SK-N-SH (cell line): ENCODE measurements at regions not wholly inside any gene's neighbourhood (a gene's known extent, or its start where the extent isn't known, plus 50 kb on each side); places are given as distances from the start of the nearest gene placed in this dataset.

ENCODE experiments used
- CTCF ChIA-PET: fragments of 300-600, 350-600 bp; formaldehyde crosslinking; extraction: SDS; loops from one replicate; lab custom pipeline; 2021; lab: Yijun Ruan, JAX
- POLR2A ChIA-PET: fragments of 350-600 bp; sonication (Branson Sonifier 250); formaldehyde crosslinking; extraction: SDS; loops from one replicate; lab custom pipeline; 2020; ENCODE audit warnings: antibody characterized with exemption, inconsistent platforms; lab: Yijun Ruan, JAX
- DNase-seq: peaks from one replicate; pipeline ENCODE4 v3.0.0; 2012
- H2AFZ ChIP-seq: fragments of 200-600 bp; sonication (generic); 2 replicates; pipeline ENCODE4 v1.8.1; 2016; ENCODE audit warnings: antibody characterized with exemption, mild to moderate bottlenecking, low read depth
- H3F3A ChIP-seq: fragments of 200-600 bp; sonication (generic); replicated peaks from 2 replicates; pipeline ENCODE3; 2016; ENCODE audit warnings: antibody characterized with exemption, mild to moderate bottlenecking; ENCODE audit not compliant: insufficient read depth
- H3K27ac ChIP-seq, 2 experiments: fragments of 200-500 bp in 1 of 2; fragments of 200-600 bp in 1 of 2; sonication (Bioruptor generic) in 1 of 2; sonication (generic), shearing (Covaris generic) in 1 of 2; 2 replicates each; pipeline versions ENCODE4 v1.5.1 to v1.6.1; 2014 to 2016; ENCODE audit warnings: low read depth in 2 of 2, inconsistent platforms in 1 of 2, low read length in 1 of 2, mild to moderate bottlenecking in 1 of 2, mixed read lengths in 1 of 2
- H3K27me3 ChIP-seq: fragments of 200-600 bp; sonication (generic), shearing (Covaris generic); 2 replicates; pipeline ENCODE4 v1.6.1; 2016; ENCODE audit warnings: mixed run types; ENCODE audit not compliant: insufficient read depth
- H3K36me3 ChIP-seq, 2 experiments: fragments of 200-500 bp in 1 of 2; fragments of 200-600 bp in 1 of 2; sonication (Bioruptor generic) in 1 of 2; sonication (generic) in 1 of 2; replicated peaks in 1 of 2; 2 replicates each; pipeline versions ENCODE3 to v1.5.1; 2014 to 2016; ENCODE audit warnings: low read length in 1 of 2, mild to moderate bottlenecking in 1 of 2; ENCODE audit not compliant: insufficient read depth in 2 of 2, control insufficient read depth in 1 of 2
- H3K4me1 ChIP-seq, 2 experiments: fragments of 200-500 bp in 1 of 2; fragments of 200-600 bp in 1 of 2; sonication (Bioruptor generic) in 1 of 2; sonication (generic), shearing (Covaris generic) in 1 of 2; 2 replicates each; pipeline versions ENCODE4 v1.5.1 to v1.6.1; 2014 to 2016; ENCODE audit warnings: low read depth in 1 of 2, low read length in 1 of 2, mixed run types in 1 of 2; ENCODE audit not compliant: insufficient read depth in 2 of 2, control insufficient read depth in 1 of 2
- H3K4me2 ChIP-seq: fragments of 200-600 bp; sonication (generic), shearing (Covaris generic); 2 replicates; pipeline ENCODE4 v1.6.1; 2017; ENCODE audit warnings: mixed run types
- H3K4me3 ChIP-seq, 2 experiments: fragments of 200-500 bp in 1 of 2; fragments of 200-600 bp in 1 of 2; sonication (Bioruptor generic) in 1 of 2; sonication (generic), shearing (Covaris generic) in 1 of 2; 2 replicates each; pipeline versions ENCODE4 v1.5.1 to v1.8.1; 2014 to 2016; ENCODE audit warnings: low read depth in 2 of 2, inconsistent platforms in 1 of 2, low read length in 1 of 2, mild to moderate bottlenecking in 1 of 2, mixed read lengths in 1 of 2, moderate library complexity in 1 of 2
- H3K79me2 ChIP-seq: fragments of 200-600 bp; sonication (generic); 2 replicates; pipeline ENCODE4 v1.8.1; 2017; ENCODE audit warnings: mild to moderate bottlenecking; ENCODE audit not compliant: insufficient read depth
- H3K9ac ChIP-seq: fragments of 200-600 bp; sonication (generic); 2 replicates; pipeline ENCODE4 v1.6.1; 2017; ENCODE audit warnings: mixed run types
- H3K9me2 ChIP-seq: fragments of 200-600 bp; sonication (generic); 2 replicates; pipeline ENCODE4 v1.6.1; 2017; ENCODE audit warnings: mixed run types
- H3K9me3 ChIP-seq: fragments of 200-600 bp; sonication (generic); 2 replicates; pipeline ENCODE4 v1.6.1; 2017; ENCODE audit warnings: mixed run types, mild to moderate bottlenecking, moderate library complexity
- H4K20me1 ChIP-seq: fragments of 200-600 bp; sonication (generic); 2 replicates; pipeline ENCODE4 v1.6.1; 2017; ENCODE audit warnings: mild to moderate bottlenecking, mixed run types; ENCODE audit not compliant: insufficient read depth
- ELF1 ChIP-seq: IDR thresholded peaks from 2 replicates; pipeline ENCODE4 v1.4.0; 2012
- EP300 ChIP-seq, 2 experiments: IDR thresholded peaks; 2 replicates each; pipeline versions ENCODE4 v1.4.0 to v1.6.1; 2012; ENCODE audit warnings: borderline replicate concordance in 1 of 2, low read depth in 1 of 2, low read length in 1 of 2
- FOSL2 ChIP-seq: IDR thresholded peaks from 2 replicates; pipeline ENCODE4 v1.4.0; 2012; ENCODE audit warnings: low read depth, mild to moderate bottlenecking, moderate library complexity, borderline replicate concordance
- FOXJ3 ChIP-seq: sonication (generic); formaldehyde crosslinking; IDR thresholded peaks from 2 replicates; pipeline ENCODE4 v1.5.1; 2020; ENCODE audit warnings: mild to moderate bottlenecking, missing genetic modification reagents
- FOXM1 ChIP-seq: IDR thresholded peaks from 2 replicates; pipeline ENCODE4 v1.4.0; 2012; ENCODE audit warnings: low read depth, mild to moderate bottlenecking
- GABPA ChIP-seq: IDR thresholded peaks from 2 replicates; pipeline ENCODE4 v1.4.0; 2012; ENCODE audit warnings: low read depth, mild to moderate bottlenecking
- GATA2 ChIP-seq: sonication (generic); formaldehyde crosslinking; IDR thresholded peaks from 2 replicates; pipeline ENCODE4 v1.5.0; 2020; ENCODE audit warnings: mild to moderate bottlenecking, missing genetic modification reagents
- POLR2AphosphoS5 ChIP-seq: IDR thresholded peaks from 2 replicates; pipeline ENCODE4 v1.6.1; 2012; ENCODE audit warnings: low read depth, low read length
- RAD21 ChIP-seq: IDR thresholded peaks from 2 replicates; pipeline ENCODE4 v1.6.1; 2012; ENCODE audit warnings: mild to moderate bottlenecking, low read length
- RFX5 ChIP-seq: IDR thresholded peaks from 2 replicates; pipeline ENCODE4 v1.6.1; 2012; ENCODE audit warnings: mild to moderate bottlenecking, improper control_type of control experiment, low read length
- SIN3A ChIP-seq: IDR thresholded peaks from 2 replicates; pipeline ENCODE4 v1.6.1; 2012; ENCODE audit warnings: low read depth, mild to moderate bottlenecking, low read length, moderate library complexity, borderline replicate concordance
- TAF1 ChIP-seq: IDR thresholded peaks from 2 replicates; pipeline ENCODE4 v1.6.1; 2012; ENCODE audit warnings: low read depth, mild to moderate bottlenecking, low read length, moderate library complexity, borderline replicate concordance
- WGBS: methylation state at CpG from one replicate; pipeline ENCODE4 v1.1.6; 2017; ENCODE audit warnings: low lambda C conversion rate; 5-methylcytosine and 5-hydroxymethylcytosine counted together
- TF ChIP-seq, protein P1 (sequence below): IDR thresholded peaks from 2 replicates; pipeline ENCODE4 v1.4.0; 2012; ENCODE audit warnings: low read depth
- TF ChIP-seq, protein P2 (sequence below): IDR thresholded peaks from 2 replicates; pipeline ENCODE4 v1.4.0; 2012; ENCODE audit warnings: low read depth, borderline replicate concordance
- TF ChIP-seq, protein P3 (sequence below): IDR thresholded peaks from 2 replicates; pipeline ENCODE4 v1.6.1; 2012; ENCODE audit warnings: mild to moderate bottlenecking, low read depth, low read length, moderate library complexity
- TF ChIP-seq, protein P4 (sequence below): fragments of 150-350 bp; IDR thresholded peaks from 2 replicates; pipeline ENCODE4 v1.6.1; 2017; ENCODE audit warnings: antibody characterized with exemption, low read length, low read depth, borderline replicate concordance
- TF ChIP-seq, protein P5 (sequence below): fragments of 150-350 bp; IDR thresholded peaks from 2 replicates; pipeline ENCODE4 v1.6.1; 2016; ENCODE audit warnings: mild to moderate bottlenecking, low read depth, low read length
- TF ChIP-seq, protein P6 (sequence below): IDR thresholded peaks from 2 replicates; pipeline ENCODE4; 2012
- TF ChIP-seq, protein P7 (sequence below): IDR thresholded peaks from 2 replicates; pipeline ENCODE4 v1.4.0; 2012; ENCODE audit warnings: low read depth, borderline replicate concordance

DNA sequence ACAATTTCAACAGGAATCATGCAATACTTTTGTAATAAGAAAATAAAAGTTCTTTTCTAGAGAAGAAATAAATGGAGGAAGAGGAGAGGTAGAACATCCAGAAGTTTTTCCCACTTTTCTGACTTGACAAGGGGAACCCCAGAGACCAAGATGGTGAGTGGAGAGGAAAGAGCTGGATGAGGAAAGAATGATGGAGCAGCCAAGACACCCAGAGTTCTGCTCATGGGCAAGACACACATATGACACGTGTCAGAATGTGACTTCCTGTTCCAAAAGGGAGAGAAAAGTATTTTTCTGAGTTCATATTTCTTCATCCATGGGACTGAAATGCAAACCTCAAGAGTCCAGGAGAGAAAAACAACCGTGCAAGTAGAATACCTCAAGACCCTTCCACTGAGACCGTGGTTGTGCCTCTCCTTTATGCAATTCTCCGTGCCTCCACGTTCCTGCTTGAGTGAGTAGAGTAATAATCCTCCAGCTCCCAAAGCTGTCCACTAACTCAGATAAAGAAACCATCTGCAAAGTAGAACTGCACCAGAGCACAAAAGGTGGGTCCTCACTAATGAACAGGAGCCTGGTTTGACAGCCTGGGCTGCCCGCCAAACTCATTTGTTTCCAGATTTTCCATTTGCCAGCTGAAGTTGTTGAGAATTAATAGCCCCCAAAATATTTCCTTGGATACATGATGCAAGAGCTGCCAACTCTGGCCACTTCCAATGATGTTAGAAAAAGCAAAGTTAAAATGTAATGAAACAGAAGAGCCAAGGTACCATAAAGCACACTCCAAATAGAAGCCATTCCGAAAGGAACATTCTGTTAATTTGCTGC is 272.6 kb upstream of the IGF1R start:
- no peak for DNase-seq
- Histone ChIP-seq H3K9ac (no peak overlapping the region), H3F3A (no peaks in the 10 kb centered on the region), H3K9me2 (no peaks in the 10 kb centered on the region), H3K27me3 (no peaks in the 10 kb centered on the region; the same call in 1 of the 2 replicates), H3K4me3 (no peak overlapping the region), H3K4me2 (no peak overlapping the region), H3K9me3 (no peaks in the 10 kb centered on the region), H3K4me1 (no peaks in the 10 kb centered on the region), H3K36me3 (no peaks in the 10 kb centered on the region), H2AFZ (no peak overlapping the region), H4K20me1 (no peaks in the 10 kb centered on the region), H3K79me2 (no peaks in the 10 kb centered on the region), H3K27ac (no peak overlapping the region)
- ChIA-PET CTCF (no interaction called here), POLR2A (no interaction called here)
- 4% methylated on average over 7 of the region's 7 CpGs for WGBS
- TF ChIP-seq FOSL2 (no peak), RAD21 (no peak), EP300 (IDR thresholded peaks at IDR 0.05; ENCODE audit: borderline replicate concordance in 1 of 2, low read depth in 1 of 2, low read length in 1 of 2) (no peak), SIN3A (no peak), GABPA (no peak), GATA2 (CRISPR knock-in tag) (no peak), POLR2AphosphoS5 (no peak), TAF1 (no peak), FOXM1 (no peak), FOXJ3 (CRISPR knock-in tag) (no peak), ELF1 (no peak), RFX5 (no peak)
- TF ChIP-seq, protein P1, sequence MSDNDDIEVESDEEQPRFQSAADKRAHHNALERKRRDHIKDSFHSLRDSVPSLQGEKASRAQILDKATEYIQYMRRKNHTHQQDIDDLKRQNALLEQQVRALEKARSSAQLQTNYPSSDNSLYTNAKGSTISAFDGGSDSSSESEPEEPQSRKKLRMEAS = no peak
- TF ChIP-seq, protein P2, sequence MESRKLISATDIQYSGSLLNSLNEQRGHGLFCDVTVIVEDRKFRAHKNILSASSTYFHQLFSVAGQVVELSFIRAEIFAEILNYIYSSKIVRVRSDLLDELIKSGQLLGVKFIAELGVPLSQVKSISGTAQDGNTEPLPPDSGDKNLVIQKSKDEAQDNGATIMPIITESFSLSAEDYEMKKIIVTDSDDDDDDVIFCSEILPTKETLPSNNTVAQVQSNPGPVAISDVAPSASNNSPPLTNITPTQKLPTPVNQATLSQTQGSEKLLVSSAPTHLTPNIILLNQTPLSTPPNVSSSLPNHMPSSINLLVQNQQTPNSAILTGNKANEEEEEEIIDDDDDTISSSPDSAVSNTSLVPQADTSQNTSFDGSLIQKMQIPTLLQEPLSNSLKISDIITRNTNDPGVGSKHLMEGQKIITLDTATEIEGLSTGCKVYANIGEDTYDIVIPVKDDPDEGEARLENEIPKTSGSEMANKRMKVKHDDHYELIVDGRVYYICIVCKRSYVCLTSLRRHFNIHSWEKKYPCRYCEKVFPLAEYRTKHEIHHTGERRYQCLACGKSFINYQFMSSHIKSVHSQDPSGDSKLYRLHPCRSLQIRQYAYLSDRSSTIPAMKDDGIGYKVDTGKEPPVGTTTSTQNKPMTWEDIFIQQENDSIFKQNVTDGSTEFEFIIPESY = no peak
- TF ChIP-seq, protein P3, sequence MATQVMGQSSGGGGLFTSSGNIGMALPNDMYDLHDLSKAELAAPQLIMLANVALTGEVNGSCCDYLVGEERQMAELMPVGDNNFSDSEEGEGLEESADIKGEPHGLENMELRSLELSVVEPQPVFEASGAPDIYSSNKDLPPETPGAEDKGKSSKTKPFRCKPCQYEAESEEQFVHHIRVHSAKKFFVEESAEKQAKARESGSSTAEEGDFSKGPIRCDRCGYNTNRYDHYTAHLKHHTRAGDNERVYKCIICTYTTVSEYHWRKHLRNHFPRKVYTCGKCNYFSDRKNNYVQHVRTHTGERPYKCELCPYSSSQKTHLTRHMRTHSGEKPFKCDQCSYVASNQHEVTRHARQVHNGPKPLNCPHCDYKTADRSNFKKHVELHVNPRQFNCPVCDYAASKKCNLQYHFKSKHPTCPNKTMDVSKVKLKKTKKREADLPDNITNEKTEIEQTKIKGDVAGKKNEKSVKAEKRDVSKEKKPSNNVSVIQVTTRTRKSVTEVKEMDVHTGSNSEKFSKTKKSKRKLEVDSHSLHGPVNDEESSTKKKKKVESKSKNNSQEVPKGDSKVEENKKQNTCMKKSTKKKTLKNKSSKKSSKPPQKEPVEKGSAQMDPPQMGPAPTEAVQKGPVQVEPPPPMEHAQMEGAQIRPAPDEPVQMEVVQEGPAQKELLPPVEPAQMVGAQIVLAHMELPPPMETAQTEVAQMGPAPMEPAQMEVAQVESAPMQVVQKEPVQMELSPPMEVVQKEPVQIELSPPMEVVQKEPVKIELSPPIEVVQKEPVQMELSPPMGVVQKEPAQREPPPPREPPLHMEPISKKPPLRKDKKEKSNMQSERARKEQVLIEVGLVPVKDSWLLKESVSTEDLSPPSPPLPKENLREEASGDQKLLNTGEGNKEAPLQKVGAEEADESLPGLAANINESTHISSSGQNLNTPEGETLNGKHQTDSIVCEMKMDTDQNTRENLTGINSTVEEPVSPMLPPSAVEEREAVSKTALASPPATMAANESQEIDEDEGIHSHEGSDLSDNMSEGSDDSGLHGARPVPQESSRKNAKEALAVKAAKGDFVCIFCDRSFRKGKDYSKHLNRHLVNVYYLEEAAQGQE = no peak
- TF ChIP-seq, protein P4, sequence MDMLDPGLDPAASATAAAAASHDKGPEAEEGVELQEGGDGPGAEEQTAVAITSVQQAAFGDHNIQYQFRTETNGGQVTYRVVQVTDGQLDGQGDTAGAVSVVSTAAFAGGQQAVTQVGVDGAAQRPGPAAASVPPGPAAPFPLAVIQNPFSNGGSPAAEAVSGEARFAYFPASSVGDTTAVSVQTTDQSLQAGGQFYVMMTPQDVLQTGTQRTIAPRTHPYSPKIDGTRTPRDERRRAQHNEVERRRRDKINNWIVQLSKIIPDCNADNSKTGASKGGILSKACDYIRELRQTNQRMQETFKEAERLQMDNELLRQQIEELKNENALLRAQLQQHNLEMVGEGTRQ = no peak
- TF ChIP-seq, protein P5, sequence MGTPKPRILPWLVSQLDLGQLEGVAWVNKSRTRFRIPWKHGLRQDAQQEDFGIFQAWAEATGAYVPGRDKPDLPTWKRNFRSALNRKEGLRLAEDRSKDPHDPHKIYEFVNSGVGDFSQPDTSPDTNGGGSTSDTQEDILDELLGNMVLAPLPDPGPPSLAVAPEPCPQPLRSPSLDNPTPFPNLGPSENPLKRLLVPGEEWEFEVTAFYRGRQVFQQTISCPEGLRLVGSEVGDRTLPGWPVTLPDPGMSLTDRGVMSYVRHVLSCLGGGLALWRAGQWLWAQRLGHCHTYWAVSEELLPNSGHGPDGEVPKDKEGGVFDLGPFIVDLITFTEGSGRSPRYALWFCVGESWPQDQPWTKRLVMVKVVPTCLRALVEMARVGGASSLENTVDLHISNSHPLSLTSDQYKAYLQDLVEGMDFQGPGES = no peak
- TF ChIP-seq, protein P6, sequence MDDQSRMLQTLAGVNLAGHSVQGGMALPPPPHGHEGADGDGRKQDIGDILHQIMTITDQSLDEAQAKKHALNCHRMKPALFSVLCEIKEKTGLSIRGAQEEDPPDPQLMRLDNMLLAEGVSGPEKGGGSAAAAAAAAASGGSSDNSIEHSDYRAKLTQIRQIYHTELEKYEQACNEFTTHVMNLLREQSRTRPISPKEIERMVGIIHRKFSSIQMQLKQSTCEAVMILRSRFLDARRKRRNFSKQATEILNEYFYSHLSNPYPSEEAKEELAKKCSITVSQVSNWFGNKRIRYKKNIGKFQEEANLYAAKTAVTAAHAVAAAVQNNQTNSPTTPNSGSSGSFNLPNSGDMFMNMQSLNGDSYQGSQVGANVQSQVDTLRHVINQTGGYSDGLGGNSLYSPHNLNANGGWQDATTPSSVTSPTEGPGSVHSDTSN = no peak
- TF ChIP-seq, protein P7, sequence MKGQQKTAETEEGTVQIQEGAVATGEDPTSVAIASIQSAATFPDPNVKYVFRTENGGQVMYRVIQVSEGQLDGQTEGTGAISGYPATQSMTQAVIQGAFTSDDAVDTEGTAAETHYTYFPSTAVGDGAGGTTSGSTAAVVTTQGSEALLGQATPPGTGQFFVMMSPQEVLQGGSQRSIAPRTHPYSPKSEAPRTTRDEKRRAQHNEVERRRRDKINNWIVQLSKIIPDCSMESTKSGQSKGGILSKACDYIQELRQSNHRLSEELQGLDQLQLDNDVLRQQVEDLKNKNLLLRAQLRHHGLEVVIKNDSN = no peak
